ENCODE measurements at regions not wholly inside any gene's neighbourhood (a gene's known extent, or its start where the extent isn't known, plus 50 kb on each side); places are given as distances from the start of the nearest gene placed in this dataset.

DNA sequence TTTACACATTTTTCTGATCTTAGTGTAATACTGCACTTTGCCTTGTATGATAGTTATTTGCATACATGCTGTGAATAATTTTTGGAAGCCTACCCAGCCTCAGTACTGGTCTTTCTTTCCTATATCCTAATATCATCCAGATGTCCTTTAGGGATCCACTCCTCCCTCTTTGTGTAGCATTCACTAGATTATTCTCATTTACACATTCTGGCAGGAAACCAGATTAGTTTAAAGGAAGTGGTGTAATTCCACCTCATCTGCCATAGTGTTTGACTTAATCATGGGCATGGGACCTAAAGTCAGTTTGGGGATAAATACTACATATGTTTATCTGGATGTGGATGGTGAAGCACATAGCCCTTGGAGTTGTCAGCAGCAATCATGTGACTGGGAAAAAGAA is 444.9 kb upstream of the MAP2 start:
- Histone ChIP-seq H3K9me2 (ENCODE audit: insufficient read depth, low read length) (no peaks in the 10 kb centered on the region), H2AFZ (ENCODE audit: low read depth, low read length) (no peak overlapping the region), H3K79me2 (replicated peaks; ENCODE audit: insufficient read depth, low read length) (no peaks in the 10 kb centered on the region), H3K4me3 (ENCODE audit: low read length) (no peak overlapping the region), H3K36me3 (ENCODE audit: insufficient read depth, low read length) (no peaks in the 10 kb centered on the region), H4K20me1 (ENCODE audit: insufficient read depth) (no peaks in the 10 kb centered on the region), H3K27me3 (ENCODE audit: insufficient read depth, low read depth, low read length) (no peaks in the 10 kb centered on the region), H3K27ac (ENCODE audit: low read length) (no peak overlapping the region), H3K4me2 (ENCODE audit: low read length) (no peak overlapping the region), H3K9ac (ENCODE audit: low read length) (no peak overlapping the region), H3F3A (ENCODE audit: insufficient read depth, low read length, poor library complexity, severe bottlenecking) (no peaks in the 10 kb centered on the region), H3K9me3 (ENCODE audit: low read length) (no peaks in the 10 kb centered on the region)
- no peak for TF ChIP-seq MXI1 (conservative IDR thresholded peaks at IDR 0.05; ENCODE audit: poor library complexity, severe bottlenecking)
- no peak for TF ChIP-seq TAF1 (IDR thresholded peaks at IDR 0.05; ENCODE audit: low read depth)
- TF ChIP-seq POLR2AphosphoS5 (IDR thresholded peaks at IDR 0.05) = no peak
- TF ChIP-seq, protein P1, sequence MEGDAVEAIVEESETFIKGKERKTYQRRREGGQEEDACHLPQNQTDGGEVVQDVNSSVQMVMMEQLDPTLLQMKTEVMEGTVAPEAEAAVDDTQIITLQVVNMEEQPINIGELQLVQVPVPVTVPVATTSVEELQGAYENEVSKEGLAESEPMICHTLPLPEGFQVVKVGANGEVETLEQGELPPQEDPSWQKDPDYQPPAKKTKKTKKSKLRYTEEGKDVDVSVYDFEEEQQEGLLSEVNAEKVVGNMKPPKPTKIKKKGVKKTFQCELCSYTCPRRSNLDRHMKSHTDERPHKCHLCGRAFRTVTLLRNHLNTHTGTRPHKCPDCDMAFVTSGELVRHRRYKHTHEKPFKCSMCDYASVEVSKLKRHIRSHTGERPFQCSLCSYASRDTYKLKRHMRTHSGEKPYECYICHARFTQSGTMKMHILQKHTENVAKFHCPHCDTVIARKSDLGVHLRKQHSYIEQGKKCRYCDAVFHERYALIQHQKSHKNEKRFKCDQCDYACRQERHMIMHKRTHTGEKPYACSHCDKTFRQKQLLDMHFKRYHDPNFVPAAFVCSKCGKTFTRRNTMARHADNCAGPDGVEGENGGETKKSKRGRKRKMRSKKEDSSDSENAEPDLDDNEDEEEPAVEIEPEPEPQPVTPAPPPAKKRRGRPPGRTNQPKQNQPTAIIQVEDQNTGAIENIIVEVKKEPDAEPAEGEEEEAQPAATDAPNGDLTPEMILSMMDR (IDR thresholded peaks at IDR 0.05; ENCODE audit: poor library complexity, severe bottlenecking) = no peak
- no peak for TF ChIP-seq SMC3 (conservative IDR thresholded peaks at IDR 0.05; ENCODE audit: poor library complexity)
- TF ChIP-seq RAD21 (conservative IDR thresholded peaks at IDR 0.05) = no peak
- no peak for TF ChIP-seq EP300 (conservative IDR thresholded peaks at IDR 0.05; ENCODE audit: poor library complexity, severe bottlenecking)
- TF ChIP-seq EZH2 (IDR thresholded peaks at IDR 0.05; ENCODE audit: borderline replicate concordance, insufficient read depth, low read length, poor library complexity, severe bottlenecking) = no peak

DNA sequence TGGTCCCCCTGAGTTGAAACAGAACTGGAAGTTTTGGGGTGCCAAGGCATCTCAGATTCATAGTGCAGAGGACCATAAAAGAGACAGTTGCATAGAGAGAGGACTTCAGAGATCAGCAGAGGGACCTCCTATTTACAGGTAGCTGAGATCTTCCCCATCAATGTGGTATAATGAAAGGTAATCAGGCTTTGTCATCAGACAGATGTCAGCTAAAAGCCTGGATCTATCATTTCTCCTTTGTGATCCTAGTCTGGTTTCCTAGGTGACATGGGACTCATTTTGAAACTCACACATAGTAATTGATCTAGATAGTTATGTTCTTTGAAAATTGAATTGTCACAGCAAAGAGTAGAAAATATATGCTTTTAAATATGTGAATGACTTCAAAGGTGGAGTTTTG is 443.5 kb upstream of the MAP2 start:
- H2AFZ ChIP-seq (ENCODE audit: low read depth, low read length) = no peak overlapping the region
- peak overlapping the region; percentile 0 for H3K4me3 ChIP-seq (ENCODE audit: low read length)
- H3K79me2 ChIP-seq (replicated peaks; ENCODE audit: insufficient read depth, low read length) = no peaks in the 10 kb centered on the region
- no peaks in the 10 kb centered on the region for H4K20me1 ChIP-seq (ENCODE audit: insufficient read depth)
- H3K9me3 ChIP-seq (ENCODE audit: low read length) = no peaks in the 10 kb centered on the region
- no peak overlapping the region for H3K9ac ChIP-seq (ENCODE audit: low read length)
- H3K27ac ChIP-seq (ENCODE audit: low read length) = no peak overlapping the region
- no peaks in the 10 kb centered on the region for H3K9me2 ChIP-seq (ENCODE audit: insufficient read depth, low read length)
- no peaks in the 10 kb centered on the region for H3F3A ChIP-seq (ENCODE audit: insufficient read depth, low read length, poor library complexity, severe bottlenecking)
- TF ChIP-seq POLR2AphosphoS5 (IDR thresholded peaks at IDR 0.05) (peak; percentile 86), EP300 (conservative IDR thresholded peaks at IDR 0.05; ENCODE audit: poor library complexity, severe bottlenecking) (peak; percentile 92)
- TF ChIP-seq, protein P2, sequence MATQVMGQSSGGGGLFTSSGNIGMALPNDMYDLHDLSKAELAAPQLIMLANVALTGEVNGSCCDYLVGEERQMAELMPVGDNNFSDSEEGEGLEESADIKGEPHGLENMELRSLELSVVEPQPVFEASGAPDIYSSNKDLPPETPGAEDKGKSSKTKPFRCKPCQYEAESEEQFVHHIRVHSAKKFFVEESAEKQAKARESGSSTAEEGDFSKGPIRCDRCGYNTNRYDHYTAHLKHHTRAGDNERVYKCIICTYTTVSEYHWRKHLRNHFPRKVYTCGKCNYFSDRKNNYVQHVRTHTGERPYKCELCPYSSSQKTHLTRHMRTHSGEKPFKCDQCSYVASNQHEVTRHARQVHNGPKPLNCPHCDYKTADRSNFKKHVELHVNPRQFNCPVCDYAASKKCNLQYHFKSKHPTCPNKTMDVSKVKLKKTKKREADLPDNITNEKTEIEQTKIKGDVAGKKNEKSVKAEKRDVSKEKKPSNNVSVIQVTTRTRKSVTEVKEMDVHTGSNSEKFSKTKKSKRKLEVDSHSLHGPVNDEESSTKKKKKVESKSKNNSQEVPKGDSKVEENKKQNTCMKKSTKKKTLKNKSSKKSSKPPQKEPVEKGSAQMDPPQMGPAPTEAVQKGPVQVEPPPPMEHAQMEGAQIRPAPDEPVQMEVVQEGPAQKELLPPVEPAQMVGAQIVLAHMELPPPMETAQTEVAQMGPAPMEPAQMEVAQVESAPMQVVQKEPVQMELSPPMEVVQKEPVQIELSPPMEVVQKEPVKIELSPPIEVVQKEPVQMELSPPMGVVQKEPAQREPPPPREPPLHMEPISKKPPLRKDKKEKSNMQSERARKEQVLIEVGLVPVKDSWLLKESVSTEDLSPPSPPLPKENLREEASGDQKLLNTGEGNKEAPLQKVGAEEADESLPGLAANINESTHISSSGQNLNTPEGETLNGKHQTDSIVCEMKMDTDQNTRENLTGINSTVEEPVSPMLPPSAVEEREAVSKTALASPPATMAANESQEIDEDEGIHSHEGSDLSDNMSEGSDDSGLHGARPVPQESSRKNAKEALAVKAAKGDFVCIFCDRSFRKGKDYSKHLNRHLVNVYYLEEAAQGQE (IDR thresholded peaks at IDR 0.05; ENCODE audit: borderline replicate concordance) = no peak
- no peaks in the 10 kb centered on the region for H3K27me3 ChIP-seq (ENCODE audit: insufficient read depth, low read depth, low read length)
- peak overlapping the region; percentile 18 for H3K4me2 ChIP-seq (ENCODE audit: low read length)
- no peaks in the 10 kb centered on the region for H3K36me3 ChIP-seq (ENCODE audit: insufficient read depth, low read length)

DNA sequence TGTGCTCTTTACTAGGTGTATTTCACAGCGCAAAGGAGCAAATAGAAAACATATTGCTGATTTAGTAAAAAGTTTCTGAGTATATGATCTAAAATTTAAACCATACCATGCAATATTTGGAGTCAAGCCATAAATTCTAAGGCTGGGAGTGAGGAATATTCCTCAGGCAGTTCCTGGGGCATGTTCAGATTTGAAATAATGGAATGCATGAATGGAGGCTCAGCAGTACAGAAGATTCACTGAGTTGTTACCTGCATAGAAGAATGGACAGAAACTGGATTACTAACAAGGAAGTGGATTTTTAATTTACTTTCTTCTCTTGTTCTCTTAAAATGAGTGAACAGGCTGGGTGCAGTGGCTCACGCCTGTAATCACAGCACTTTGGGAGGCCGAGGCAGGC is 441.0 kb upstream of the MAP2 start:
- no peaks in the 10 kb centered on the region for H3K27me3 ChIP-seq (ENCODE audit: insufficient read depth, low read depth, low read length)
- no peaks in the 10 kb centered on the region for H3K79me2 ChIP-seq (replicated peaks; ENCODE audit: insufficient read depth, low read length)
- H4K20me1 ChIP-seq (ENCODE audit: insufficient read depth) = no peaks in the 10 kb centered on the region
- TF ChIP-seq, protein P2 (IDR thresholded peaks at IDR 0.05; ENCODE audit: borderline replicate concordance) = no peak
- no peak for TF ChIP-seq RAD21 (conservative IDR thresholded peaks at IDR 0.05)
- TF ChIP-seq, protein P1 (IDR thresholded peaks at IDR 0.05; ENCODE audit: poor library complexity, severe bottlenecking) = no peak
- H3F3A ChIP-seq (ENCODE audit: insufficient read depth, low read length, poor library complexity, severe bottlenecking) = no peaks in the 10 kb centered on the region
- H2AFZ ChIP-seq (ENCODE audit: low read depth, low read length) = no peak overlapping the region
- H3K4me3 ChIP-seq (ENCODE audit: low read length) = no peak overlapping the region
- H3K9me3 ChIP-seq (ENCODE audit: low read length) = no peaks in the 10 kb centered on the region
- no peak overlapping the region for H3K27ac ChIP-seq (ENCODE audit: low read length)
- no peak overlapping the region for H3K4me2 ChIP-seq (ENCODE audit: low read length)
- H3K9me2 ChIP-seq (ENCODE audit: insufficient read depth, low read length) = no peaks in the 10 kb centered on the region
- H3K9ac ChIP-seq (ENCODE audit: low read length) = no peak overlapping the region
- no peaks in the 10 kb centered on the region for H3K36me3 ChIP-seq (ENCODE audit: insufficient read depth, low read length)
